ENCODE measurements at regions not wholly inside any gene's neighbourhood (a gene's known extent, or its start where the extent isn't known, plus 50 kb on each side); places are given as distances from the start of the nearest gene placed in this dataset.
"Not testable (repeated sequence)": the region's sequence is repeated elsewhere in the genome, so short reads cannot be mapped to it uniquely, and the experiment has no call there.

- in situ Hi-C loops (cut with MboI; ENCODE audit: low pct_unique_long_range_greater_than_20kb, low sequenced_read_pairs, unreplicated experiment): no loop called here
- no peak for TF ChIP-seq CTCF (IDR thresholded peaks at IDR 0.05; ENCODE audit: extremely low read depth, insufficient read depth, missing control alignments)
- no peak for DNase-seq (ENCODE audit: low spot score)
Measured at GRCh38 chr1:215023155-215023832, 59.2 kb upstream of the KCNK2 start.

GRCh38 chr1:215028954-215029353 lies 53.6 kb upstream of the KCNK2 start:
- TF ChIP-seq CTCF (IDR thresholded peaks at IDR 0.05; ENCODE audit: extremely low read depth, insufficient read depth, missing control alignments): no peak
- in situ Hi-C loops (cut with MboI; ENCODE audit: low pct_unique_long_range_greater_than_20kb, low sequenced_read_pairs, unreplicated experiment): no loop called here
- no peak for DNase-seq (ENCODE audit: low spot score)

DNA sequence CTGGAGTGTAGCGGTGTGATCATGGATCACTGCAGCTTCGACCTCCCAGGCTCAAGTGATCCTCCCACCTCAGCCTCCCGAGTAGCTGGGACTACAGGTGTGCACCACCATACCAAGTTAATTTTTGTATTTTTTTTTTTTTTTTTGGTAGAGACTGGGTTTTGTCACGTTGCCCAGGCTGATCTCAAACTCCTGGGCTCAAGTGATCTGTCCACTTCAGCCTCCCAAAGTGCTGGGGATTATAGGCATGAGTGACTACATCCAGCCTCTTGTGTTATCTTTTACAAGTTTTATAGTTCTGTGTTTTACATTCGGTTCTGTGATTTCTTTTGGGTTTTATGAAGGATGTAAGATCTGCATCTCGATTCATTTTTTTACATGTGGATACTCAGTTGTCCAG lies 52.0 kb upstream of the KCNK2 start:
- DNase-seq (ENCODE audit: low spot score); in situ Hi-C loops (cut with MboI; ENCODE audit: low pct_unique_long_range_greater_than_20kb, low sequenced_read_pairs, unreplicated experiment): not testable (repeated sequence)

- DNase-seq (ENCODE audit: low spot score): no peak
- in situ Hi-C loops (cut with MboI; ENCODE audit: low pct_unique_long_range_greater_than_20kb, low sequenced_read_pairs, unreplicated experiment): no loop called here
Measured at GRCh38 chr1:215031392-215031791, 51.1 kb upstream of the KCNK2 start.

More at GRCh38 chr1:215031392-215031791, 51.1 kb upstream of the KCNK2 start:
- TF ChIP-seq CTCF (IDR thresholded peaks at IDR 0.05; ENCODE audit: extremely low read depth, insufficient read depth, missing control alignments): no peak
